ENCODE measurements at regions not wholly inside any gene's neighbourhood (a gene's known extent, or its start where the extent isn't known, plus 50 kb on each side); places are given as distances from the start of the nearest gene placed in this dataset.

DNA sequence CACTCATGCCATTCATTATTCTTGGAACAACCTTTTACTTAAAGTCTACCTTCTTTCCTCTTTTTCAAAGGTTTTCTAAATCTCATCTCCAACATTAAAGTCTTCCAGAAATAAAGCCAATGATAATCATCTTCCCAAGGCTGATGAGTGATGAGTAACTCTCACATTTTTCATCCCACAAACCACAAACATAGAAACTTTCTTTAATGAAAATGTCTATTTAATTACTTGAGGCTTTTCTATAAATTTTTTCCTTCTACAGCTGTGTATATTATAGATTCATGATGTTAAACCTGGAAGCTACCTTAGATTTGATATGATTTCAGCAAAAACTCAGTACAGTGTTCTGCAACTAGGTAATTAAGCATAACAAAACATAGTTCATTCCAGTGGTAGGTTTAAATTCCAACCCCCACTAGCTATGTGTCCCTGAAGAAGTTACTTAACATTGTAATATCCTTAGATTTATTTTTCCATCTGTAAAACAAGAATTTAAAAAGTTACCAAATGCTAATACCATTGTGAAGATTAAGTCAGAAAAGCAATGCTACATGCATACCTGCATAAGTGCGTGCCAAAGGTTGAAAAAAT, 845.4 kb downstream of the KCNA4 start:
- CTCF ChIA-PET: no interaction called here

DNA sequence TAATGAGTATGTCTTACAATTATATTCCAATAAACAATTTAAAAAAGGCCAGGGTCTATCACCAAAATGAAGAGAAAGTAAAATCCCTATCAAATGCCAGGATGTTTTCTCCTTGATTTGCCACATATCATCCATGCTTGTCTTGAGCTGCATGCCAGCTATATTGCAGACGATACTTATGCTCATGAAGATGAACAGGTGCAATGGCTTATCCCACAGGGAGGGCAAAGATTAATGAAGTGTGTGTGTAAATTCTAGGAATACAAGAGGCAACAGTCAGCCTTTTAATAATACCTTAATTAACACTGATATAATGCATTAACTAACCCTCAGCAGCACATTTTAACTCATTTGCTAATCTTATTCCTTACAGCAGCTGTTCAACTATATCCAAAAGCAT, 850.5 kb downstream of the KCNA4 start:
- RAD21 ChIA-PET (ENCODE audit: low non-redundant PET in 1 of 2, low total read pairs in 2 of 2, uncharacterized antibody in 2 of 2, unreplicated experiment in 2 of 2): no interaction called here
- Histone ChIP-seq H3K4me3 (replicated peaks in 1 of 2; ENCODE audit: low read depth in 1 of 2, low read length in 2 of 2) (no peak overlapping the region), H3K36me3 (ENCODE audit: control insufficient read depth in 1 of 2, insufficient read depth in 2 of 2, low read length in 2 of 2) (no peaks in the 10 kb centered on the region), H3K9ac (ENCODE audit: low read length) (no peak overlapping the region), H4K20me1 (ENCODE audit: insufficient read depth) (no peaks in the 10 kb centered on the region), H3K9me2 (ENCODE audit: insufficient read depth) (no peaks in the 10 kb centered on the region; the same call in 1 of the 2 replicates), H3K4me2 (ENCODE audit: low read length) (no peak overlapping the region), H2AFZ (ENCODE audit: low read depth, low read length, poor library complexity, severe bottlenecking) (no peak overlapping the region), H3K27ac (ENCODE audit: low read depth, low read length) (no peak overlapping the region), H3K4me1 (ENCODE audit: control insufficient read depth in 1 of 2, insufficient read depth in 2 of 2, low read length in 2 of 2) (no peaks in the 10 kb centered on the region), H3K79me2 (ENCODE audit: insufficient read depth, low read length) (no peaks in the 10 kb centered on the region), H3K27me3 (ENCODE audit: insufficient read depth, low read length) (no peaks in the 10 kb centered on the region), H3K9me3 (ENCODE audit: control insufficient read depth in 1 of 2, insufficient read depth in 1 of 2, low read depth in 1 of 2, low read length in 2 of 2) (no peaks in the 10 kb centered on the region)
- POLR2A ChIA-PET: no interaction called here
- no TSS peak for BruUV-seq (replicated peaks)
- CTCF ChIA-PET: no interaction called here
- DNase-seq (ENCODE audit: low read depth, low spot score): no peak
- intact Hi-C loops (cut with micrococcal nuclease): no loop called here
- no peak for ATAC-seq
- TF ChIP-seq, protein P1, sequence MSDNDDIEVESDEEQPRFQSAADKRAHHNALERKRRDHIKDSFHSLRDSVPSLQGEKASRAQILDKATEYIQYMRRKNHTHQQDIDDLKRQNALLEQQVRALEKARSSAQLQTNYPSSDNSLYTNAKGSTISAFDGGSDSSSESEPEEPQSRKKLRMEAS (IDR thresholded peaks at IDR 0.05): no peak

More for the DNA sequence above, 845.4 kb downstream of the KCNA4 start:
- no peak for DNase-seq (ENCODE audit: low read depth, low spot score)
- no peak overlapping the region for H3K27ac ChIP-seq (ENCODE audit: low read depth, low read length)
- no peaks in the 10 kb centered on the region for H3K9me3 ChIP-seq (ENCODE audit: control insufficient read depth in 1 of 2, insufficient read depth in 1 of 2, low read depth in 1 of 2, low read length in 2 of 2)
- H3K27me3 ChIP-seq (ENCODE audit: insufficient read depth, low read length): no peaks in the 10 kb centered on the region
- H2AFZ ChIP-seq (ENCODE audit: low read depth, low read length, poor library complexity, severe bottlenecking): no peak overlapping the region
- no peak for TF ChIP-seq FOSL1 (IDR thresholded peaks at IDR 0.05; ENCODE audit: low read depth)
- TF ChIP-seq SRF (IDR thresholded peaks at IDR 0.05; ENCODE audit: low read depth): no peak
- TF ChIP-seq SP1 (IDR thresholded peaks at IDR 0.05; ENCODE audit: low read depth): no peak
- no peak for TF ChIP-seq ELF1 (IDR thresholded peaks at IDR 0.05; ENCODE audit: borderline replicate concordance, low read depth)
- no peak for TF ChIP-seq TCF7L2 (IDR thresholded peaks at IDR 0.05; ENCODE audit: borderline replicate concordance, extremely low read depth, insufficient read depth, insufficient read length)
- no peak for TF ChIP-seq ZNF274 (IDR thresholded peaks at IDR 0.05; ENCODE audit: low read depth, low read length)
- H3K9ac ChIP-seq (ENCODE audit: low read length): no peak overlapping the region
- no TSS peak for BruUV-seq (replicated peaks)
- H3K4me2 ChIP-seq (ENCODE audit: low read length): no peak overlapping the region
- H3K4me1 ChIP-seq (ENCODE audit: control insufficient read depth in 1 of 2, insufficient read depth in 2 of 2, low read length in 2 of 2): peaks cover 4 to 11% of the 10 kb centered on the region in 2 experiments; a peak in 3 of 4 replicates
- no peaks in the 10 kb centered on the region for H4K20me1 ChIP-seq (ENCODE audit: insufficient read depth)
- intact Hi-C loops (cut with micrococcal nuclease): no loop called here
- no peaks in the 10 kb centered on the region for H3K36me3 ChIP-seq (ENCODE audit: control insufficient read depth in 1 of 2, insufficient read depth in 2 of 2, low read length in 2 of 2)
- no peaks in the 10 kb centered on the region; the same call in 1 of the 2 replicates for H3K9me2 ChIP-seq (ENCODE audit: insufficient read depth)
- H3K4me3 ChIP-seq (replicated peaks in 1 of 2; ENCODE audit: low read depth in 1 of 2, low read length in 2 of 2): no peak overlapping the region
- no peaks in the 10 kb centered on the region for H3K79me2 ChIP-seq (ENCODE audit: insufficient read depth, low read length)
- no peak for ATAC-seq
- POLR2A ChIA-PET: no interaction called here
- RAD21 ChIA-PET (ENCODE audit: low non-redundant PET in 1 of 2, low total read pairs in 2 of 2, uncharacterized antibody in 2 of 2, unreplicated experiment in 2 of 2): no interaction called here
